CD4-positive, alpha-beta T cell treated with Interleukin-15 for 4 hours (primary cell): ENCODE measurements at regions not wholly inside any gene's neighbourhood (a gene's known extent, or its start where the extent isn't known, plus 50 kb on each side); places are given as distances from the start of the nearest gene placed in this dataset.

Source experiments
- DNase-seq: peaks from one replicate; pipeline ENCODE4 v3.0.0-alpha.2; 2020; ENCODE audit warnings: low spot score

DNA sequence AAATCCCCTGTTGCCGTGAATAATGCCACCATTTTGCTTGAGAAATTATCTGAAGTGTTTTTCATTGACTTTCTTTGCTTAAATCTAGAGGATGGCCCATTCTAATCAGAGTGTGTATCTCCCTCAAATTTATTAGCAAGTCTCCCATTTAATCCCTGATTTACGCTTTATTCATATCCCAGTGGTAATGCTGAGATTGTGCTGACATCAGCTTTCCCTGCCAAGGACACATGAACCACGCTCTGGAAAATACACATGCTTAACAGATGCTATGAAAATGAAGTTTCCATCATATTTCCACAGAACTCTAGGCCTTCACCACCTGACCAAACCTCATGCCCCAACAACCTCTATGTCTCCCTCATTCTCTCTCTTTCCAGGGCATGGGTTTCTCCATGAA, 545.4 kb downstream of the TUSC7 start:
- DNase-seq, result no peak

DNA sequence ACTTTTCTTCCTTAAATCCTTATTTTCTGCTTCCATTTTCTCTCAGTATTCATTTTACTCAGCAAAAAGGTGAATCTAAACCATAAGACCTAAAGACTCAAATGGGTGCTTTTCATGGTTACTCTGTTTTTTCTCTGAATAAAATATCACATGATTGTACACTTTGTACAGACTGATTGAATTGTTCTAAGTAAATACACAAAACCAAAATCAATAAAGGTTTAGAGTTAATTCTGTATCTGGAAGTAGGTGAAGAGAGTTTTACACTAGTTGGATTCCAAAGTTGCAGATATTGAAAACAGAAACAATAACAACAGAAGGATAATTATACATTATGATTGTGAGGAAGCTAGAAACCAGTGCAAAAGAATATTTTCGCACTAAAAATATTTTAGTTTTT, 546.2 kb downstream of the TUSC7 start:
- DNase-seq, result no peak

DNA sequence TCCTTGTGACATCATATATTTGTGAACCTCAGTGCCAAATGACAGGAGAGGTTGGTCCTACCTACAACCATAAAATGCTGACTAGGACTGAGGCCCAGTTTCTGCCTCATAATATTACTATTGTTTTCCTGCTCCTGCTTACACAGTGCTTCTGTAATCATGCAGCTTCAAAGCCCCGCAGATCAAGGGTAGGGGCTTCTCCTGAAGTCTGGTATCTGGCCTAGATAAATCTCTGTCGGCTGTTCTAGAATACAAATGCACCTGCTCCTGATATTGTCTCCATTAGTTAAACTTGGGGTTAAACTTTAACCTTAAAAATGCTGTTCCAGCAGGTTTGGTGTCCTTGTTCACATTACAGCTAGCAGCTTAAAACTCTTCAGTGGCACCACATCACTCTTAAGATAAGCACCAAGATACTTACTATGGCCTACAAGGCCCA, 552.4 kb downstream of the TUSC7 start:
- no peak for DNase-seq

DNA sequence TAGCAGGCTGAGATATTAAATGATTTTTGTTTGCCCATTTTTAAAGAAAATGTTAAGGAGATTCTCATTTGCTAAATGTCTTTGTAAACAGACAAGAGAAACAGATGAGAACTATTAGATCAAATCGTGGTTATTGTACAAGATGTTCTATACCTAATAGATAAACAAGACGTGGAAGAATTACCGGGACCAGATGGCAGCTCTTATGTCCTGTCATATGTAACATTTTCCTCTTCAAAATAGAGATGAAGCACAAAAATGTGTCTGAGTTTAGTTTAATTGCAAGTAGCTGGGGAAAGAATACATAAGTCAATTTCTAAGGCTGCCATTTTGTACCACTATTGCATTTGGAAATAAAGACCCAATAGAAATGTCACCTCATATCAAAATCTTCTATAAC, 553.7 kb downstream of the TUSC7 start:
- DNase-seq, result no peak

DNA sequence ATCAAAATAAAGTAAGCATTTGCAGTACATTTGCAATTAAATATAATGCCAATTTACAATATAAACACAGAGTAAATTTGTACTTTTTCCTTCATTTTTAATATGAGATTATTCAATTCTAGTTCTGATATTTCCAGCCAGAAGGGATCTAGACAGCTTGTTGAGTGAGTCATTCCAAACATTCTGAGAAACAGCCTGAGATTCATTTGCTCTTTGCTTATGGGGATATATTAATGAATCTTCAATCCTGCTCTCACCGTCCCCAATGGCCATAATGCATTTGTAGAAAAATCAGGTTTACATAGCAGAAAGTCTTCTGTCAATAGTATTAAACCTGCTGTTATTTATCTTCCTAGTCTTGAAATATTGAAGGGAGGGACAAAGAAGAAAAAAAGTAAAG, 554.2 kb downstream of the TUSC7 start:
- no peak for DNase-seq

DNA sequence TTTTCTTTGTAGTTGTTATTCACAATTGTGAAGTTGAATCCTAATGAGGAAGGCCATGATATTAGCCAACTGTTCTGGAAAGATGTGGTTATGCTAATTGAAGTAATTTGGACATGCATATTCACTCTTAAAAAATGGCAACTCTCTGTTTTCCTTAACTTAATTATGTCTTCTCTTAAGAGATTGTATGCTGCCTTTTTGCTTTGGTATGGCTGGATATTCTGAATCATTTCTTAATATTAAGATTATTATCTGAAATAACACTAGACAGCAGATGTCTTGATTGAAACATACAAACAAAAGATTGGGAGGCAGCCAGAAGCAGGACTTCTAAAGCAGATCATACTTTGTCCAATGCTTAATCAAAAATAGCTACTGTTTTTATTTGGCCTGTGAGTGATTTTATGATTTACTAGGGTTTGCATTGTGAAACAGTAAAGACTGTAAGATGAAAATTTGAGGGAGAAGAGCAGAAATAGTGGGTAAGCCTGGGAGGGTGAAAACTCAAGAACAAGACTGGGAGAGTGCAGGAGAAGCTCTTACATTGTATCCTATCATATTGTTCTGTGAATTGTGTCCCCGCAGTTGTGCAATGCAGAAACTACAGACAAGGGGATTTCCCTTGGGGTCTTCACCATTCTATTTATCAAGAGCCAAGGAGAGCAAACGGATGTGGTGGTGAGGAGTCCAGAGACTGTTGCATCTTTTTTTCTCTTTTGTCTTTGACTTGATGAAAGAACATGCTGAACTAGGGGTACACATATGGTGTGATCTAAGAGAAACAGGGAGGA, 554.8 kb downstream of the TUSC7 start:
- DNase-seq, result no peak

DNA sequence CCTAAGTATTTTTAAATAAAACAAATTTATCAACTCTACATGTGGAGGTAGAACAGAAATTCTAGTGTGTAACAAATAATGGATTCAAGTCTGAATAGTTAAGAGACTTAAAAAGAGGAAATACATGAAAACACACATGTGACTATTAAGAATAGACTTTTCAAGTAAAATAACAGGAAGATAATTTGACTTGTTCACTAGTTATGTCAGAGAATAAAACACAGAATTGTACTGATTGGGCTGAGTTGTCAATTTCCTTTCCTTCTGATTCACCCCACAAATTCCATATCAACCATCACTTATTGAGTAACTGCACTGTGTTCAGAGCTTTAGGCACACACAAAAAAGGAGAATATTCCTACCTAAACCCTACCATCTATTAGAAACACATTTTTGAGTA, 557.2 kb downstream of the TUSC7 start:
- DNase-seq, result no peak

DNA sequence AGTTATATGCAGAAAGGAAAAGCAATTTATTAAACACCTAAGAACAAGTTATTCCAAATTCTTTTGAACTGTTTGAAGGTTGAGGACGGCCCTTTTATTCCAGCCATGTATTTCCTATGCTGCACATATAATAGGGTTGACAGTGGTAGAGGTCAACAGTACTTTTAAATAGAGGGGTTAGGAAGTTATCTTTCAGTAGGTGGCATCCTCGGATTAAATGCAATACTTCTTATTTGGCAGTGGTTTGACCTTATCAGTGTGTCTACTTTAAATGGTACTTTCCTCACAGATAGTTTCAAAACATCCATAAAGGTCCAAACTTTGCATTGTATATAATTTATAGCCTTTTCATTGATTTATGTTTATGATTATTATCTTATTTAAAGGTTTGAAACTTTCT, 558.7 kb downstream of the TUSC7 start:
- DNase-seq, result no peak

DNA sequence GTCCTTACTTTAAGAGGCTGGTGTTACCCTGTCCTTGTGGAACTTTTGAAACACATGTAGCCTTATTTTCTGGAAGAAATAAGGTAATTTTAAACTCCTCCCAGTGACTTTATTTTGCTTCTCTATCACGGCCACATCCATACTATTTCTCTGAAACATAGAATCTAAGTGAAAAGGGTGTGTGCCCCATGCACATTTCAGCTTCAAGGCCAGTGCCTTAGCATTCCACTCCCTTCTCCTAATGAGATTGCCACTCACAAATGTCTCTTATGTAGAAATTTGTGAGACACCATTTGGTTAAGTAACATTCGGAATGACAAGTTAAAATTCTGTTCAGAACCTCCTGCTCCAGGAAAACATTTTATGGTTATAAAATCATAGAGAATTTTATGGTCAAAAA, 562.7 kb downstream of the TUSC7 start:
- no peak for DNase-seq

DNA sequence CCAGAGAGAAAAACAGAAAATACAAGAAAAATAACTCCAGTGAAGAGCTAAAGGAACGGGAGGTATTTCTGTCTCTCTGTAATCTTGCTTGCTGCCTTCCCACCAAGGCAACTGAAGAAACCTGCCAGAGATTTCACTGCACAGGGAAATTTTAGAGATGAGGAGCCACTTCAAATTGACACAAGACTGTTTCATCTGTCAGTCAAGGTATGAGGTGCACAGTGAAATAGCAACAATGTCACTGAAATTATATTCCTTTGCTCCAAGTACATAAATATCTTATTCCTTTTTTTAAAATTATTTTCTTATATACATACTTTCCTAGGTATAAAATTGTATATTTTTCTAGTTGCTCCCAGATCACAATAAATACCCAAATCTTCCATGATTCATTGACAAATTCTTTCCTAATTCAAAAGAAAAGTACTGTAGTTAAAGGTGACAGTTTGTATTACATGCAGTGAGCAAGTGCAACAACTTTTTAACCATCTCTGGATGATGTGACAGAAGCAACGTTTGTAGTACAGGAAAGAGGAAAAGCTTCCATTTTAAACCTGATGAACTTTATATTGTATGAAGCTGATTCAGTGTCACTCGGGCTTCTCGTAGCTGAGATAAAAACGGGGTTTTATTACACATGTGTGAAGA, 563.4 kb downstream of the TUSC7 start:
- DNase-seq, result no peak

DNA sequence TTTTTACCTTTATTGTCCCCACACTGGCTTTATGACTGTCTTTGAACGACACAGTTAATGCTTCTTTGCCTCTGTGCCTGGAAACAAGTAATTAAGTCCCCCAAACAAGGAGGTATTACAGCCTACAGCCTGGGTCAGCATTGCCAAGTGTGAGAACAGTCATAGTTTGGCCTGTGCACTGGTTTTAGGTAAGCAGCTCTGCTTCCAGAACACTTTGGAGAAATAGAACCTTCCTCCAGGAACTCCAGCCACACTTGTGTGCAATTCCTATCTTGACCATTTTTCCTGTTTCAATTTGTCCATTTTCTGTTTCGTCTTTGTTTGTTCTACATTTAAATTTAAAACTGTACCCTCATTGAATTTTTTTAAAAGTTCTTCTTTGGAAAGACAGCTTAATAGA, 568.2 kb downstream of the TUSC7 start:
- DNase-seq, result no peak

DNA sequence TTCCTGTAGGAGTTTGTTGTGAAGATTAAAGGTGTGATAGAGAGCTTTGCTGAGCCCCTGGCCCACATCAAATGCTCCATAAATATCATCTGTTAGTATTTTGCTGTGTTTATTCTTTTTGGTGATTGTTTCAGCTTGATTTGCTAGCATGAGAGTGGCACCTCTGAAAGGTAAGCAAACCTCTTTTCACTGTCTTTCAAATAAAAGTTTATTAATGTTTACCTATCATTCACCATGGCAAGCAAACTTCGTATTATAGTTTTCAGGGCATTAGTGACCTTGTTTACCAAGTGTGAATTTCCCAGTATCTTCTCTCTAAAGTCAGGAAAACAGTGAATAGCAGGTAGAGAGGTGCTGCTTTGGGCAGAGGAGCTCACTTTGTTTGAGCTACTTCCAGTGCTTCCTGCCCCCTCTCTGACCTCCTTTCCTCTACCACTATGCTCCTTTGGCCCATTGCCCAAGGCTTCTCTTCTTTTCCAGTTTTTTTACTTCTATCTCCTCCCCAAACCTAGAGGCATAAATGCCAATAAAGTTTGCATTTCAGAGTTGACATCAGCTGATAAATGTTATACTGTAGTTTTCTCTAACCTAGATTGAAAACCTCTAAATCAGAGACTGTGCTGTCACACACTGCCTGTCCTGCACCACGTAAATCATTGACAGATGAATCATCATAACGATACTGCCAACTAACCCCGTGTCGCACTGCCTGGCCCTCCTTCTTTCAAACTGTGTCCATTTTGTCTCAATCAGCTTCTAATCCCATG, 569.0 kb downstream of the TUSC7 start:
- no peak for DNase-seq

DNA sequence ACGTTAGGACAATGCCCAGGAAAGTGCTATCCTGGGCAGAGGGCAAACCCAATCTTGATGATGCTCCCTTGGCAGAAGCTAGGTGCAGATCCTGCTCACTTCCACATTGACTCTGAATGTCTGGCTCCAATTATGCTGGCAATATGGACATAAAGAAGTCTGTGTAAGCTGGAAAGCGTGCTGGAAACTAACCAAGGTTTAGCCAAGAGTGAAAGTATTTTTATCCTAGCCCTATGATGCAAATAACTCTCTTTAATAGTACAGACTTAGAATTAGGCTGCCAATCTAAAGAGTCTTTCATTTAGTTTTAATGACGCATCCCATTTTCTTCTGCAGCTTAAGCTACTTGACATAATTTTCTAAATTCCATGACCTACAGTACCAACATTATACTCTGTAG, 571.8 kb downstream of the TUSC7 start:
- no peak for DNase-seq

DNA sequence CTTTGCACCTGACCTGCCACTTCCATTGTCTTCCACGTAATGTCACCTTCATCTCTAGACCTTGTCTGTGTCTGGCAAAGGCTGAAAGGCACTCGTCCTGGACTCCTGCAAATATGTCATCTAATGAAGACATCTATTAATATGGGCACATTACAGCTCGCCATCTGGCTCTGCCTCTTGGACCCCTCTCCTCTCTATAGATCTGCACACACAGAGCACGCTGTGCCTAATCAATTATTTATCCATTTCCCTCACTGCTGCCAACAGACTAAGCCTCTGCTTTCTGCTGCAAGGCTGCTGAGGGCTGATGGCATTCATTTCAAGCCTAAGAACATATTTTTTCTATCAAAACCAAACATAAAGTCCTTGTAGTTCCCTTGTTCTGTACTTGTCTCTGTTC, 573.0 kb downstream of the TUSC7 start:
- DNase-seq, result no peak

DNA sequence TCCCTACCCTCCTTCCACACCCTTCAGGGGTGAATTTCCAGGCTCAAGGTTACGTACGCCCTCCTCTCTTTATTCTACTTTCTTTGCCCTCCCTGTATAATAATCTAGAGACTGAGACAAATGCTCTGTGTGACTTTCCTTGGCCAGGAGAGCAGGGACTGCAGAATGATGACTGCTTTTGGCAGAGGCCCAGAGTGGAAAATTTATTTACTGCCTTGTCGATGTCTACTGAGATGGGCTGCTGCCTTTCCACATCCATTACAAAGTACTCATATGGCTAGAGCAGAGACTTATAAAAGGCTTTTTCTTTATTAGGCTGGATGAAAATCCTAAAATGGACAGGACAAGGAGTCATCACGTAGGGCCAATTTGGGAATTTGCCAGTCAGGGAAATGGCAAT, 576.2 kb downstream of the TUSC7 start:
- DNase-seq, result no peak

DNA sequence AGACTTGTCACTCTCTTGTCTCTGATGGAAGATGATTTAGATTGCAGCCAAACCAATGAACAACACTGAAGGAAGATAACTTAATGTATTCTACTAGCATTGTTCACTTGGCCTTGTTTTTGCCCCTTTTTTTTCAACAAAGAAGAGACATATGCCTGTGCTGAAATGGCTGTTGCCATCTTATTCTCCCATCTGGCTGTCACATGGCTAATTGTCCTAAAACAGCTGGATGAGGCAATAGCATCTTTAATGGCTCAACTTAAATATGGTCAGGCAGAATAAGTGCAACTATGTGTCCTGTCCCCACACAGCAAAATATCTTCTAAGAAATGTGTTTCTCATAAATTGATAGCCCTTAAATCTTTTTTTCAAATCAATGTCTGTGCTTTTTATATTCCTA, 576.9 kb downstream of the TUSC7 start:
- no peak for DNase-seq

DNA sequence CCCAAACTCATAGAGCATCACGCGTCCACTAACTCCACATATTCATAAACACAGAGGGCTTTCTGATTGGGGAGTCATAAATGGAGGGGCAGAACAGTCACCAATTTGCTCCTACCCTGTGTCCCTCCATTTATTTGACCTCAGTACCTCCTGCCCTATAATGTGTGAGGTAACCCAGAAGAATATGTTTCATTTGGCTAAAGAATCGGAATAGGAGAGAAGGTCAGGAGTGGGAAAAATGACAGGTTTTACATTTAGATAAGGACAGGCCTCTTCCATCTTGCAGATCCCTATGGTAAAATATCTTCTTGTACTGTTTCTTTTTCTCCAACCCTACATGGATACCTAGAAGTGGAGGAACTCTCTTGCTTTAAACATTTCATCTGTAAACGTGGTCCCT, 578.0 kb downstream of the TUSC7 start:
- DNase-seq, result no peak

DNA sequence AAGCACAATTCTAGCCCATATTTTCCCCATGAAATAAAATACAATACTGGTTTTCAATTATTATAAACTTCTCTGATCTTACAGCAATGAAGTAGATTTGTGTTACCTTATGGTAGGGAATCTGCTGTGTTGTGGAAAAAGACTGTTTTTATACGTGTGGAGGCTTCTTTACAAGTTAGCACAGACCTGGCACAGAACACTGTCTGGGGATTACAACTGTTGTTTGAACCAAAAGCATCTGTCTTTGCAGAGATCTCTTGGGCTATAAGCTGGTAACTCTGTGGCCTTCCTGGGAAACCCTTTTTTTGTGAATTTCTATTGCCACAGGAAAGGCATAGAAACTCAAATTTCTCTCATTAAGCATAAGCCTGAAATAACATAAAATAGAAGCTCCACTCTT, 581.9 kb downstream of the TUSC7 start:
- no peak for DNase-seq

DNA sequence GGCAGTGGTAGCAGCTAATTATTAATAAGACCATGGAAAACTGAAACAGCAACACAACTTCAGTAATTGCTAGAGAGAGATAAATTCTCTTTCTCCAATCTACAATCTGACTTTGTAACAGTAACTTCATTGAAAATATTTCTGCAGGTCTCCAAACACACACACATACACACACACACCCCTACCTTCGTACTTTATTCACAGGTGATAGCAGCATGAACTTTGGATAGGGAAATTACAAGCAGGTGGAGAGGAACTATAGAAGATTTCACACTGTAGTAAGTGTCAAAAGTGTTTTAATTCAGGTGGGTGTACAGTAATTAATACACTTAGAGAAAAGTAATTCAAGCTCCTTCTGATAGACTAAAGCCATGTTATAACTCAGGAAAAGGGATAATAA, 587.5 kb downstream of the TUSC7 start:
- DNase-seq, result no peak

DNA sequence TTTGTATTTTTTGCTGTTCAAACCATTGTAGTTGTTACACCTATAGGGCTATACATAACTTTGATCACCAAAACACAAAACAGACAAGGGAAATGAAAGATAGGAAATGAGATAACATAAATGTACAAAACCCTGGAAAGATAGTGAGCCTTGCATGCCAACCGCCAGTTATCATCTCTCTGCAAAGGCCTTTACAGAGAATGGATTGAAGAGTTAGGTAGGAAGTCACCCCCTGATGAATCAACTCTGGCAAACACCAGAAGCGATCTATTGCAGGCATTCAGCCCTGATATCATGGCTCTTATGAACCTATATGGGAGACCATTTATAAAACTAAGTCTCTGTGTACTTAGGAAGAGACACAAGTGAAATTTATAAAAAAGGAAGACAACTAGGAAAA, 588.0 kb downstream of the TUSC7 start:
- DNase-seq, result no peak

DNA sequence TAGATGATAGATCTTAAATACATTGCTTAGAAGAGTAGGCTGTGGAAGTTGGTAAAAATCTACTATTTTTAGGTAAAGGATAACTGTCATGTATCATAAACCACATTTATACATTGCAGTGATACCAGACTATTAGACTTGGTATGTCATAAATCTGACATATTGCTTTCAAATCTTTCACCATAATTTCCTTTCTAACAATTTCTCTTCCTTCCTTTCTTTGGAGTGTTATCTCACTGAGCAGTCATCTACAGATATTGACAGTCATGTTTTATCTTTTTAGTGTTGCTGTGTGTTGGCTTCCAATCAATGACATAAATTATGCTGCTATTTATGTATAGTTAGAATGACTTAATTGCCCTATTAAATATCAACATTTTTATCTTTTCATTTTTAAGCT, 588.7 kb downstream of the TUSC7 start:
- no peak for DNase-seq

DNA sequence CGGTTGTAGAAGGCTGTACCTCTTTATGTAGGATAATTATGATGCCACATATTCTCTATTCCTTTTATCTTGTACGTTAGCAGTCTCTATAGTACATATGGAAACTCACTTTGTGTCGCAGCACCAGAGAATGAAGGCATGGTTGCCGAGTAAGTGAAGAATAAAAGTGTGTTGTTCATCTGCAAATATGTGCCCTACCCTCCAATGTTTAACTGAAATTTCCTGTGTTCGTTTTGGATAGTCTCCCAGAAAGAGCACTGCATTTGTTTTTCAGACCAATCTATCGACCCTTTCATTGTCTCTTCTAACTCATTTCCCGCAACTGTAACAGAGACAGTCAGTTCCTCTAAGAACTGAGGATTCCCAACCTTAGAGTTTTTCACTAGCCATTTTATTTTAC, 592.8 kb downstream of the TUSC7 start:
- DNase-seq, result no peak

DNA sequence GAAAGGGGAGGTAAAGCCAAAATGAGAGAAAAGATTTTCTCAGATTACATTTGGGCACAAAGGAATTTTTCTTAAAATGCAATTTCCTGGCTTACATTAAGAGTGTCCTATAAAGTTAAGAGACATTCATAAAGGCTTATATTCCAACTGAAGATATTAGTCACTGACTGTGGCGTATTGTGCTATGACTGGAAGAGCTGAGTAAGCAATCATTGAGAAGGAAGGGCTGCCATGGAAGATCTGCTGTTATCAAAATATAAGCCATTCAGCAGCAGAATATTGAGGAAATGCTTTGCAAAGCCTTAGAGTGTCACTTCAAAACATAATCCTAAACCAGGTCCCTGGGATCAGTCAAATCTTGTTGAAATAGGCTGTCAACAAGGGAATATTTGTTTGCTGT, 593.9 kb downstream of the TUSC7 start:
- DNase-seq, result no peak
